ENCODE measurements at regions not wholly inside any gene's neighbourhood (a gene's known extent, or its start where the extent isn't known, plus 50 kb on each side); places are given as distances from the start of the nearest gene placed in this dataset.
"Not testable (repeated sequence)": the region's sequence is repeated elsewhere in the genome, so short reads cannot be mapped to it uniquely, and the experiment has no call there.

DNA sequence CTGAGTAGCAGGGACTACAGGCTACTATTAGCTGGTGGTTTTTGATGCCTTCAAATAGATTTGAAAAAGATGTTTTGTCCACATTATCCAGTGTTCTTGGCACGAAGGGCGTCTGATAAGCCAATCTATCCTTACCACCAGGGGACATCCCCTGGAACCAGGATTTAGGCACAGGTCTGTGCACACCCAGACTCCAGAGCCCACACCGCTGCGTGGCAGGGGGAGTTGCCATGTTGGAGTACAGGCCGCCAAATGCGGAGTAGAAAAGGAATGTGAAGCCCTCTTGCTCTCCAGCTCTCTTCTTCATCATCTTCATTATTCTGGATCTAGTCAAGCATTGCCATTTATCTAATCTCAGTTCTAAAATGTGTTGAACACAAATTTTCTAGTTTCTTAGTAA, 54.3 kb downstream of the RNU1-4 start:
- DNase-seq (ENCODE audit: low read depth), result not testable (repeated sequence)

DNA sequence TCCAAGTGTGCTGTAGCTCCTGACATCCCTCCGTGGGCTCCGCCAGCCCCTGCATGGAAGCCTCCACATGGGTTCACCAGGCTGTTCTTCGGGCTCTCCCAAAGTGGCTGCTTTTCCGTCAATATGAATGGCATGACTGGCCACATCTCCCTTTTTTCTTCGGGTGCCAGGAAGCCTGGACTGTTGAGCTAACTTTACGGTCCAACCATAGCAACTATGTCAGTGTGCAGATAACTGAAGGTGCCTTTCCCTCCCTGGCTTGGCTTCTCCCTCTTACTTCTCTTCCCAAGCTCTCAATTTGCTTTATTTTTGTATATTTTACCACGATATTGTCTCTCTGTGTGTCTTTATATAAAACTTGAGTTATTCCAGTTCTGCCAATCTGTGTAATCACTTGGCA, 54.8 kb downstream of the RNU1-4 start:
- DNase-seq (ENCODE audit: low read depth), result not testable (repeated sequence)

DNA sequence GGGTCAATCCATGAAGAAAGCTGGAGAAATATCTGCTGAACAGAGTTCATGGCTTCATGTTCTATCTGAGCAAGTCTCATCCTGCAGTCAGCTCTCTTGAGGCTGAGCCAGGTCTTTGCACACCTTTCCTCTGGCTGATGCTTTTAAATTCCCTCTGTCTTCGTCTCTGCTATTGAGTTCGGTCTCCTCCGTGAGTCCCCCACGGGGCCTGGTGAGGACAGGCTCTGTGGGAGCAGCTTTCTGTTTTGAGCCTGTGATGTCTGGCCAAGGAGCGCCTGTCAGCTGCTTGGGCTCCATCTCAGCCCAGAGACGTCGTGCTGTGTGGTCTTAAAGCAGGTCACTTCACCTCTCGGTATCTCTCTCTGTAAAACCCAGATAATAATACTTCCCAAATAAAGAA, 55.9 kb downstream of the RNU1-4 start:
- not testable (repeated sequence) for DNase-seq (ENCODE audit: low read depth)

DNA sequence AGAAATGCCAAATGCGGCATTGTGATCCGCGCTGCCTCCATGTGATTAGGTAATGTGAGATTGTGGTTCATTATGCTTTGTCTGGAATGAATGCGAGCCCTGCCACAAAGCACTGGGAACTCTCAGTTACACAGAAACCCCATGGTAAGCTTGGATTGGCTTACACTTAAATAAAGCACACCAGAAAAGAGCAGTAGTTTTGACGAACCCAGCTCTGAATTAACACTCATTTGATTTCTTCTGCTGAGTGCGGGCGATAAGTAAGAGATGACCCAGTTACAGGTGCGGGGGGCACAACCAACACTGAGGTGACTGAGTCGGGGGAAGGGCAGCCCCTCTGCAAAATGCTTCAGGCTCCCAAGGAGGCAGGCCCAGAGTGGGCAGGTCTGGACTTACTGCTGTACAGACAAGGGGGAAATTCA, 56.3 kb downstream of the RNU1-4 start:
- peak; percentile 45 for DNase-seq (ENCODE audit: low read depth)

DNA sequence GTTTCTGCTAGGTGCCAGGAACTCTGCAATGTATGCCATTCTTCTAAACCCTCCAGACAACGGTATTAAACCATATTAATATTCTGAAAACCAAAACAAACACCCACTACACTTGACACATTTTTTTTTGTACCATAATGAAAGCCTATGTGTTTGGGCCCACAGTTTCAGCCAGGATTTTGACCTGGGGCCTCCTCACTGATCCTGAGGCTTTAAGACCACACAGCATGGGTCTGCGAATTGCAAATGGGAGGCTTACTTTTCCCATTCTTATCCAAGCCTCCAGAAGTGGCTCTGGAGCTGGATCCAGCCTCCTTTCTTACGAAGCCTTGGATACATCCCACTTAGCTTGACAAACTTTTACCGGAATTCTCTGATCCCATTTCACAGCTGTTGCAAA, 56.7 kb downstream of the RNU1-4 start:
- not testable (repeated sequence) for DNase-seq (ENCODE audit: low read depth)

DNA sequence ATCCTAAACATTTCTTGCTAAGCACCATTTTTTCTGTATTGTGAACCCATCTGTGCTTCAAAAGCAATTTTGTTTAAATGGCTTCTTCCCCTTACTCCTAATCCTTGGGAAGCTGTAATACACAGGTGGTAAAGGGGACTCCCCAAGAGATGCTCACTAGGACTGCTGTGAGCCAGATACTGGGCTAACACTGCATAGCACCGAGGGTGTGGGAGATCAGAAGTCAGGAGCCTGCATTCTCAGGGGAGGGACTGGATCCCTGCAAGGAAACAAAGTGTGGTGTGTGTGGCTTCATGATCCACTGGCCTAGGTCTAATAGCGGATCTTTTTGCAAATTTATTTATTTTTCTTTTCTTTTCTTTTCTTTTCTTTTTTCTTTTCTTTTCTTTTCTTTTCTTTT, 57.7 kb downstream of the RNU1-4 start:
- not testable (repeated sequence) for DNase-seq (ENCODE audit: low read depth)
